ENCODE measurements at regions not wholly inside any gene's neighbourhood (a gene's known extent, or its start where the extent isn't known, plus 50 kb on each side); places are given as distances from the start of the nearest gene placed in this dataset.

GRCh38 chr13:63107179-63107943 lies 1691.7 kb upstream of the PCDH20 start:
- DNase-seq: no peak

- DNase-seq: no peak
These were observed 1679.1 kb upstream of the PCDH20 start for GRCh38 chr13:63094717-63095116.

GRCh38 chr13:63093907-63094469 lies 1678.3 kb upstream of the PCDH20 start:
- DNase-seq: no peak

DNA sequence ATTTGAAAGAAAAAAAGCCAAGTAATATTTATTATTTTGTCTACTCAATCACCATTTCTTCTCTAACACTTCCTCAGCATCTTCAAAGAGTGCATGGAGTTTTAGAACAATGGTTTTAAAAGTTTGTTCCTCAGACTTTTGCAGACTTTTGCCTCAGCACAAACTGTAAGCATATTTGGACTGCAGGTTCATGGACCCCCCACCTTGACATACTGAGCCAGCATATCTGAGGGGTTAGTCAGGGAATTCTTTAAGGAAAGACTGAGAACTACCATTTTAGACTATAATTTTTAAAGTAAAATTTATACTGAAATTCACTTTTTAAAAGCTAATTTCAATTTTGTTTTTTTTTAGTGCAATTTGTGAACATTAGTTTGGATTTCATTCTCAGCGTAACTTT lies 1676.8 kb upstream of the PCDH20 start:
- DNase-seq: no peak

- DNase-seq: no peak
These were observed 1674.9 kb upstream of the PCDH20 start for GRCh38 chr13:63090524-63090923.

DNA sequence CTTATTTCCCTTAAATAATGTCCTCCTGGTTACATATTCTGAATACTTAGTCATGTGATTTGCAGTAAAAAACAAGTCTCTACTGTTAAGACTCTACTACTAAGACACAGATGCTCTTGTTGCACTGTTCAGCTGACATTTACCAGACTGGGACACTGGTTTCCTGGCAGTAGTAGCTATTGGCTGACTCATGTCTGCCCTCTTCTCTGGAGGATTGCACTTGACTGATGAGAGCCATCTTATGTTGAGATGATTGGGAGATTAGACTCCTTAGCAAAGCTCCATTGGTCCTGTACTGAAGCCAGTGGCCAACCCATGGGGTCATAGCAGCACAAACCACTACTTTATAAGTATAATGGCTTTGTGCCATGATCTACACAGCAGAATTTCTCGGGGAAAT lies 1672.6 kb upstream of the PCDH20 start:
- DNase-seq: no peak

DNA sequence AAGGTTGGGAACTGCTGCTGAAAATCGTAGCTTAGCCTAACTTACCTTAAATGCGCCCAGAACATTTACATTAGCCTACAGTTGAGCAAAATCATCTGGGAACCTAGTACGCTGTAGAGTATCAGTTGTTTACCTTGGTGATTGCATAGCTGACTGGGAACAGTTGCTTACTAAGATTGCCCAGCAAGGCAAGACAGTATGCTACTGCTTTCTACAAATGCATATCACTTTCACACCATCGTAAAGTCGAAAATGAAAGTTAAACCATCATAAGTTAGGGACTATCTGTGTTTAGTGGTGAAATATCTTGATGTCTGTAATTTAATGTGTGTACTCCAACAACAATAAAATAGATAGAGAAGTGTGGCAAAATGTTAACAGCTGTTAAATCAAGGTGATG lies 1670.6 kb upstream of the PCDH20 start:
- no peak for DNase-seq

DNA sequence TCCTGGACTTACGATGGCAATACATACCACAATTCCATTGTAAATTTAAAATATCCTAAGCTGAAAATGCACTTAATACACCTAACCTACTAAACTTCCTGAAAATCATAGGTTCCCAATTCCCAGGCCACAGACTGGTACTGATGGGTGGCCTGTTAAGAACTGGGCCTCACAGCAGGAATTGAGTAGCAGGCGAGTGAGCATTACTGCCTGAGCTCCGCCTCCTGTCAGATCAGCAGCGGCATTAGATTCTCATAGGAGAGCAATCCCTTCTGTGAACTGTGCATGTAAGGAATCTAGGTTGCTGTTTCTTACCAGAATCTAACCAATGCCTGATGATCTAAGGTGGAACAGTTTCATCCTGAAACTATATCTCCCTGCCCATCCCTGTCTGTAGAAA lies 1670.2 kb upstream of the PCDH20 start:
- no peak for DNase-seq

- DNase-seq: no peak
These were observed 1665.9 kb upstream of the PCDH20 start for GRCh38 chr13:63081400-63082014.

DNA sequence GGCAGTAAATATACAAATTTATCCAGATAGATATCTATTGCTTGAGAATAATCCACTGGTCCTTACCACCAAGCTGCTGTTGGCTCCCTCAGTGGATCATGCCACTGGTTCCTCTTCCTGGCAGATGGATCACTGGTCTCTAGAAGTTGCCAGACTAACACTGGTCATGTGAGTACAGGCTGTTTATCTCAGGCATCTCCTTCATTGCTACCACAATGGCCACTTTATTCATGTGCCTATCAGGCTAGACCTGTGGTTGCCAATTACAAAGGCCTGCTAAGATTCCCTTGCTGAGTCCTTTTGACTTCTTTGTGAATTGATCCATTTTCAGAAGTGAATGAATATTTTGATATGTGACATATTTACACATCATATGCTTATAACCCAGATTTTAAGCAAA lies 1659.5 kb upstream of the PCDH20 start:
- DNase-seq: no peak

DNA sequence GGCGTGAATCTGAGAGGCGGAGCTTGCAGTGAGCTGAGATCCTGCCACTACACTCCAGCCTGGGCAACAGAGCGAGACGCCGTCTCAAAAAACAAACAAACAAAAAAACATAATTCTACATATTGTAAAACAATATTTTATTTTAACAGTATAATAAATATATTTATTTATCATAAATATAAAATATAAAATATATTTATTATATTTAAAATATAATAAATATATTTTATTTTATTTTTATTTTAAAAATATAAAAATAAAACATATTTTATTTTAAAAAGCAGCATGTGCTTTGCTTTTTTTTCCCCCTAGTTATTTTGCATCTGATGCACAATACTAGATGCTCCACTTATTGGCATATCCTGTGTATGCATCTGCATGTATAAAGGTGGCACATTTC lies 1634.6 kb upstream of the PCDH20 start:
- no peak for DNase-seq

GRCh38 chr13:63048653-63049052 lies 1633.0 kb upstream of the PCDH20 start:
- no peak for DNase-seq

GRCh38 chr13:63044589-63045313 lies 1629.1 kb upstream of the PCDH20 start:
- DNase-seq: no peak

GRCh38 chr13:63042686-63043085 lies 1627.0 kb upstream of the PCDH20 start:
- no peak for DNase-seq

- no peak for DNase-seq
These were observed 1626.2 kb upstream of the PCDH20 start for GRCh38 chr13:63041640-63042414.

DNA sequence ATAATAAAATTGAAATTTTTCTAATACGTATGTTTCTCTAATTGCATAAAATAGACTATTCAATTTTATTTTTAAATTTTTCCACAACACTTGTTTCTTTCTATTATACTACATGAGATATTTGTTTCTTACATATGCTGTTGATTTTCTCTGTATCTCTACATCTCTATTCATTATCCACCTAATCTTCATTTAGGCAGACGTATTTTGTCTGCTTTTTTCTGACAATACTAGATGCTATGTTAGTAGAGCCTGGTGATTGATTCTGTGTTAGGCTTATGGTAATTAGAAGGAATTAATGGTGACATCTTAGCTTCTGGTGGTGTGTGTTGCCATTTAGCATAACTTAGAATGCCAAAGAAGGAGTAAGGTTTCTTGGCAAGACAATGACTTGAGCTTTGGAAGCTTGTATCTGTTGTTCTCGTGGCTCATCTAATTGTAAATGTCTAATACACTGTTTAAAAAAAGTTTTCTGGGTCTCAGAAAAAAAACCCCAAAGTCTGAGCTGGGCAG lies 1610.7 kb upstream of the PCDH20 start:
- DNase-seq: no peak

DNA sequence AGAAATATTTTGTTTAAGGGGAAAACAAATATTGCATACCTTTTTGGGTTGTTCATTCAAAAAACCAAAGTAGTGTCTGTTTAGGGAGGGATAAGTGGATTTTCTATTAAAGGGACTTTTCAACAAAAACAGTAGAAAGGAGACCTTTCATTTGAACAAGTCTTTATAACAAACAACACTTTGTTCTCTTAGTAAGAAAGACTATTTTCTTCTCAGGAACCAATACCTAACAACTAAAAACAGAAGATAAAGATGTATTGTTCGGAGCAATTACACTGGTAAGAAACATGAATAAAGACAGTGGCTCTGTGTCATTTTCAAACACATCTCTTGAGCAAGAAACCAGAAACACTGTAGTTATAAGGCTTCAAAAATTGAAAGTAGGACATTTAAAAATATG lies 1610.1 kb upstream of the PCDH20 start:
- no peak for DNase-seq

DNA sequence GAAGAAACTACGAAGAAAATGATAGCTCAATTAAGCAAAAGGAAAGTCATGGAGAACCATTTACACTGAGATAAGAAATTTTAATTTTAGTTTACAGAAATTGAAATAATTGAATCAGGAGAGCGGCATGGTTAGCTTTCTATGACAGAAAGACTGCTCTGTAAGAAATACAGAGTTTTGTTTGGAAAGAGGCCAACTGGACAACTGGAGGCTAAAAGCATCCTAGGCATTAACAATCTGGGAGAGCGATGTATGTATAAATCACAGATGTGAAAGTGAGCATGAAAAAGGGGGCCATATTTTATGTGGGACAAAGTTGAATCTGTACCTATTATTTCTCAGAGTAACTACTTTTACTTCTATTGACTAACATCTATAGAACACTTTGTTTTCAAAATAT lies 1608.8 kb upstream of the PCDH20 start:
- DNase-seq: no peak

- no peak for DNase-seq
These were observed 1596.3 kb upstream of the PCDH20 start for GRCh38 chr13:63011996-63012395.

DNA sequence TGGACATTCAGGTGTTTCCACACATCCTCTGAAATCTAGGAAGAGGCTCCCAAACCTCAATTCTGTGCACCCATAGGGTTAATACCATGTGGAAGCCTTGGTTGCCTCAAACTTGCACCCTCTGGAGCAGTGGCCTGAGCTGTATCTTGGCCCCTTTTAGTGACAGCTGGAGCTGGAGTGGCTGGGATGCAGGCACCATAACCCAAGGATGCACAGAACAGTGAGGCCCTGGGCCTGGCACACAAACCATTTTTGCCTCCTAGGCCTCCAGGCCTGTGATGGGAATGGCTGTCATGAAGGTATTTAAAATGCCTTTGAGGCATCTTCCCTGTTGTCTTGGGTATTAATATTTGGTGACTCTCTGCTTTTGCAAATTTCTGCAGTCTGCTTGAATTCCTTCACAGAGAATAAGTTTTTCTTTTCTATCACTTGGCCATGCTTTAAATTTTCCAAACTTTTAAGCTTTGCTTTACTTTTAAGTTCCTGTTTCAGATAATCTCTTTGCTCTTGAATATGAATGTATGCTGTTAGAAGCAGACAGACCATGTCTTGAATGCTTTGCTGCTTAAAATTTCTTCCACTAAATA lies 1594.5 kb upstream of the PCDH20 start:
- no peak for DNase-seq

- DNase-seq: no peak
These were observed 1590.0 kb upstream of the PCDH20 start for GRCh38 chr13:63005625-63006024.

- no peak for DNase-seq
These were observed 1582.0 kb upstream of the PCDH20 start for GRCh38 chr13:62997696-62998095.

Measured in activated gamma-delta T cell (primary cell).